Amniotic epithelial cell (primary cell): ENCODE measurements at regions not wholly inside any gene's neighbourhood (a gene's known extent, or its start where the extent isn't known, plus 50 kb on each side); places are given as distances from the start of the nearest gene placed in this dataset.
"Not testable (repeated sequence)": the region's sequence is repeated elsewhere in the genome, so short reads cannot be mapped to it uniquely, and the experiment has no call there.

ENCODE experiments used
- DNase-seq: peaks from one replicate; pipeline ENCODE4 v3.0.0-alpha.2; 2010; ENCODE audit warnings: low read depth

GRCh38 chr4:56575820-56576429 lies 70.3 kb downstream of the ARL9 start:
- peak; percentile 52 for DNase-seq

GRCh38 chr4:56592417-56592816 lies 86.8 kb downstream of the ARL9 start:
- not testable (repeated sequence) for DNase-seq
